ENCODE measurements at regions not wholly inside any gene's neighbourhood (a gene's known extent, or its start where the extent isn't known, plus 50 kb on each side); places are given as distances from the start of the nearest gene placed in this dataset.

DNA sequence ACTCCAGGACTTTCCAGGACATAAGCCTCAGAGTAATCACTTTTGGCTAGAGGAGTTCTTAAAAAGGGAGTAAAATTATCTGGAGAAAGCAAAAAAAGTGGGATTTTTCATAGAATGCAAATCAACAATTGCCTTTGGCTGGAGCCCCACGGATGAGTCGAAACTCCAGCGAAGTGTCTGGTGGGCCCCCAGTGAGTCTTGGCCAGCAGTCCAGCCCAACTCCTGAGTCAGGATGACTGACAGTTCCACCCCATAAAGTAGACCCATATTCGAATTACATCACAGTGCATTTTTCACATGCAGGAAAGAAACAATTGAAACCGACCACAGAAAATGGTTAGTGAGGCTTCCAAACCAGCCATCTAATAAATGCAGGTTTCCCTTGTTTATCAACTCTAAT, 265.7 kb downstream of the BCL11B start:
- no peaks in the 10 kb centered on the region for H3K4me1 ChIP-seq
- no peaks in the 10 kb centered on the region for H3K9me3 ChIP-seq
- no peak for TF ChIP-seq POLR2A (IDR thresholded peaks at IDR 0.05)
- TF ChIP-seq, protein P1, sequence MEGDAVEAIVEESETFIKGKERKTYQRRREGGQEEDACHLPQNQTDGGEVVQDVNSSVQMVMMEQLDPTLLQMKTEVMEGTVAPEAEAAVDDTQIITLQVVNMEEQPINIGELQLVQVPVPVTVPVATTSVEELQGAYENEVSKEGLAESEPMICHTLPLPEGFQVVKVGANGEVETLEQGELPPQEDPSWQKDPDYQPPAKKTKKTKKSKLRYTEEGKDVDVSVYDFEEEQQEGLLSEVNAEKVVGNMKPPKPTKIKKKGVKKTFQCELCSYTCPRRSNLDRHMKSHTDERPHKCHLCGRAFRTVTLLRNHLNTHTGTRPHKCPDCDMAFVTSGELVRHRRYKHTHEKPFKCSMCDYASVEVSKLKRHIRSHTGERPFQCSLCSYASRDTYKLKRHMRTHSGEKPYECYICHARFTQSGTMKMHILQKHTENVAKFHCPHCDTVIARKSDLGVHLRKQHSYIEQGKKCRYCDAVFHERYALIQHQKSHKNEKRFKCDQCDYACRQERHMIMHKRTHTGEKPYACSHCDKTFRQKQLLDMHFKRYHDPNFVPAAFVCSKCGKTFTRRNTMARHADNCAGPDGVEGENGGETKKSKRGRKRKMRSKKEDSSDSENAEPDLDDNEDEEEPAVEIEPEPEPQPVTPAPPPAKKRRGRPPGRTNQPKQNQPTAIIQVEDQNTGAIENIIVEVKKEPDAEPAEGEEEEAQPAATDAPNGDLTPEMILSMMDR (IDR thresholded peaks at IDR 0.05), result no peak
- TF ChIP-seq POLR2AphosphoS5 (IDR thresholded peaks at IDR 0.05), result no peak
- intact Hi-C loops (cut with DNase I; ENCODE audit: low total_unique reads), result no loop called here
- no peak for DNase-seq (ENCODE audit: low spot score in 2 of 2)
- no peaks in the 10 kb centered on the region for H3K36me3 ChIP-seq
- H3K4me3 ChIP-seq, result no peak overlapping the region
- no peak overlapping the region for H3K27ac ChIP-seq
- no peaks in the 10 kb centered on the region for H3K27me3 ChIP-seq

DNA sequence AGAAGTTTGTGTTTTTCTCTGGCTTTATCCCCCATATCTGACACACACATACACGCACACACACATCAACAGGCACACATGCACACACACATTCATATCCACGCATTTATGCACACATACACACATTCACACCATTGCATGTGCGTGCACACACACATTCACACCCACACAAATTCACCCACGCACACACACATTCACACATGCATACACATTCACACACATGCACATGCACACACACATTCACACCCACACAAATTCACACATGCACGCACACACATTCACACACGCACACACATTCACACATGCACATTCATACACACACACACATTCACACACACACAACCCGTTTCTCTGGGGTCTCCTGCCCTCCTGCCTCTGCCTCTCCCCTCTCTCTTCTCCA, 264.2 kb downstream of the BCL11B start:
- Histone ChIP-seq H3K4me1 (no peaks in the 10 kb centered on the region), H3K9me3 (no peaks in the 10 kb centered on the region), H3K27ac (no peak overlapping the region), H3K4me3 (no peak overlapping the region), H3K36me3 (no peaks in the 10 kb centered on the region), H3K27me3 (no peaks in the 10 kb centered on the region)
- DNase-seq (ENCODE audit: low spot score in 2 of 2), result no peak
- TF ChIP-seq, protein P1 (IDR thresholded peaks at IDR 0.05), result no peak
- TF ChIP-seq POLR2A (IDR thresholded peaks at IDR 0.05) (no peak), POLR2AphosphoS5 (IDR thresholded peaks at IDR 0.05) (no peak)
- intact Hi-C loops (cut with DNase I; ENCODE audit: low total_unique reads), result no loop called here

GRCh38 chr14:99009871-99010270, 262.1 kb downstream of the BCL11B start:
- Histone ChIP-seq H3K27ac (no peak overlapping the region), H3K9me3 (no peaks in the 10 kb centered on the region), H3K36me3 (no peaks in the 10 kb centered on the region), H3K27me3 (no peaks in the 10 kb centered on the region), H3K4me3 (no peak overlapping the region), H3K4me1 (no peaks in the 10 kb centered on the region)
- TF ChIP-seq, protein P1 (IDR thresholded peaks at IDR 0.05), result no peak
- no peak for TF ChIP-seq POLR2A (IDR thresholded peaks at IDR 0.05)
- TF ChIP-seq POLR2AphosphoS5 (IDR thresholded peaks at IDR 0.05), result no peak
- intact Hi-C loops (cut with DNase I; ENCODE audit: low total_unique reads), result no loop called here
- DNase-seq (ENCODE audit: low spot score in 2 of 2), result no peak

- Histone ChIP-seq H3K27me3 (no peaks in the 10 kb centered on the region), H3K36me3 (no peaks in the 10 kb centered on the region), H3K27ac (no peak overlapping the region), H3K4me1 (no peaks in the 10 kb centered on the region), H3K4me3 (no peak overlapping the region), H3K9me3 (no peaks in the 10 kb centered on the region)
- intact Hi-C loops (cut with DNase I; ENCODE audit: low total_unique reads), result no loop called here
- TF ChIP-seq POLR2AphosphoS5 (IDR thresholded peaks at IDR 0.05), result no peak
- TF ChIP-seq, protein P1 (IDR thresholded peaks at IDR 0.05), result no peak
- DNase-seq (ENCODE audit: low spot score in 2 of 2), result no peak
These were observed 260.6 kb downstream of the BCL11B start for GRCh38 chr14:99011385-99011784.

- Histone ChIP-seq H3K27ac (no peak overlapping the region), H3K4me1 (no peaks in the 10 kb centered on the region), H3K9me3 (no peaks in the 10 kb centered on the region), H3K36me3 (no peaks in the 10 kb centered on the region), H3K27me3 (no peaks in the 10 kb centered on the region), H3K4me3 (no peak overlapping the region)
- TF ChIP-seq POLR2A (IDR thresholded peaks at IDR 0.05) (no peak), POLR2AphosphoS5 (IDR thresholded peaks at IDR 0.05) (no peak)
- TF ChIP-seq, protein P1 (IDR thresholded peaks at IDR 0.05), result no peak
- no peak for DNase-seq (ENCODE audit: low spot score in 2 of 2)
- intact Hi-C loops (cut with DNase I; ENCODE audit: low total_unique reads), result no loop called here
These were observed 259.3 kb downstream of the BCL11B start for GRCh38 chr14:99012703-99013102.

Measured in breast epithelium (tissue), 4 donors.